ENCODE measurements at regions not wholly inside any gene's neighbourhood (a gene's known extent, or its start where the extent isn't known, plus 50 kb on each side); places are given as distances from the start of the nearest gene placed in this dataset.

DNA sequence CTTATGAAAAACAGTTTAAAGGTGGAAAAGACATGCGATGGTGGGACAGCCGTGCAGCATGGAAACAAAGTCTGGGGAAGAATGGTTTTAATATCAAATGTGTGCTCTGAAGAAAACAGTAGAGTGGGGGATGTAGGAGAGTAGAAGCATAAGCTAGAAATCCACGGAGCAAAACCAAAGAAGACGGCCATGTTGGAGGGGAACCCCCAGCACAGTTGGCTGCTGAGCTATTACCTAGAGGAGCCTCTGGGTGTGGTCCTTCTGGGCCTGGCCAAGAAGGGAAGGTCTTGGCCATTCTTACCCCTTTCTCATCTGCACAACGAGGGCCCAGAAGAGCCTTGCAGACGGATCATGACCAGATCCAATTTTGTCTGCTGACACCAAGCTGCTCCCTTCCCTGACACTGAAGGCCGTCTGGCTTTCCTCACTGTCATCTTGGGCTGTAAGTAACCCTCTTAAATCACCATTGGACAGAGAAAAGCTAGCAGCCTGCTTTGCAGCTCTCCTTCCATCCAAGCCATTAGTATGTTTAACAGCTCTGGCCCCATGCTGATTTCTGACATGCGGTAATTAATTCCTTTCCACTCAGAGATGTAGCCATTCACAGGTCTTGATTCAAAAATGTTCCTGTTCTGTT is 189.5 kb downstream of the SEC61B start:
- no TSS peak for BruUV-seq (replicated peaks)
- H3K4me2 ChIP-seq (ENCODE audit: low read depth, low read length): no peak overlapping the region
- POLR2A ChIA-PET: no interaction called here
- H3K79me2 ChIP-seq (ENCODE audit: insufficient read depth, low read length): no peaks in the 10 kb centered on the region
- H2AFZ ChIP-seq (ENCODE audit: low read length): no peak overlapping the region
- ATAC-seq (no peak), FAIRE-seq (no peak), DNase-seq (ENCODE audit: low spot score) (no peak)
- no peaks in the 10 kb centered on the region for H3K4me1 ChIP-seq (ENCODE audit: insufficient read depth, low read length)
- no peaks in the 10 kb centered on the region for H3K9me3 ChIP-seq (ENCODE audit: low read length)
- H3K36me3 ChIP-seq (replicated peaks in 1 of 2; ENCODE audit: control insufficient read depth in 1 of 2, insufficient read depth in 2 of 2, low read length in 2 of 2): no peaks in the 10 kb centered on the region
- intact Hi-C loops (cut with micrococcal nuclease; ENCODE audit: unreplicated experiment) (no loop called here), in situ Hi-C loops (cut with HindIII; ENCODE audit: extremely low pct_ligation_motif_present, low pct_unique_long_range_greater_than_20kb) (no loop called here)
- no peak overlapping the region for H3K27ac ChIP-seq (ENCODE audit: extremely low read length, insufficient read depth, low read length)
- H3K9ac ChIP-seq (ENCODE audit: insufficient read depth, low read depth, low read length): no peak overlapping the region
- TF ChIP-seq, protein P1, sequence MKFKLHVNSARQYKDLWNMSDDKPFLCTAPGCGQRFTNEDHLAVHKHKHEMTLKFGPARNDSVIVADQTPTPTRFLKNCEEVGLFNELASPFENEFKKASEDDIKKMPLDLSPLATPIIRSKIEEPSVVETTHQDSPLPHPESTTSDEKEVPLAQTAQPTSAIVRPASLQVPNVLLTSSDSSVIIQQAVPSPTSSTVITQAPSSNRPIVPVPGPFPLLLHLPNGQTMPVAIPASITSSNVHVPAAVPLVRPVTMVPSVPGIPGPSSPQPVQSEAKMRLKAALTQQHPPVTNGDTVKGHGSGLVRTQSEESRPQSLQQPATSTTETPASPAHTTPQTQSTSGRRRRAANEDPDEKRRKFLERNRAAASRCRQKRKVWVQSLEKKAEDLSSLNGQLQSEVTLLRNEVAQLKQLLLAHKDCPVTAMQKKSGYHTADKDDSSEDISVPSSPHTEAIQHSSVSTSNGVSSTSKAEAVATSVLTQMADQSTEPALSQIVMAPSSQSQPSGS (CRISPR knock-in tag; IDR thresholded peaks at IDR 0.05): no peak
- TF ChIP-seq, protein P2, sequence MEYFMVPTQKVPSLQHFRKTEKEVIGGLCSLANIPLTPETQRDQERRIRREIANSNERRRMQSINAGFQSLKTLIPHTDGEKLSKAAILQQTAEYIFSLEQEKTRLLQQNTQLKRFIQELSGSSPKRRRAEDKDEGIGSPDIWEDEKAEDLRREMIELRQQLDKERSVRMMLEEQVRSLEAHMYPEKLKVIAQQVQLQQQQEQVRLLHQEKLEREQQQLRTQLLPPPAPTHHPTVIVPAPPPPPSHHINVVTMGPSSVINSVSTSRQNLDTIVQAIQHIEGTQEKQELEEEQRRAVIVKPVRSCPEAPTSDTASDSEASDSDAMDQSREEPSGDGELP (IDR thresholded peaks at IDR 0.05; ENCODE audit: borderline replicate concordance, low read depth): no peak
- TF ChIP-seq, protein P3, sequence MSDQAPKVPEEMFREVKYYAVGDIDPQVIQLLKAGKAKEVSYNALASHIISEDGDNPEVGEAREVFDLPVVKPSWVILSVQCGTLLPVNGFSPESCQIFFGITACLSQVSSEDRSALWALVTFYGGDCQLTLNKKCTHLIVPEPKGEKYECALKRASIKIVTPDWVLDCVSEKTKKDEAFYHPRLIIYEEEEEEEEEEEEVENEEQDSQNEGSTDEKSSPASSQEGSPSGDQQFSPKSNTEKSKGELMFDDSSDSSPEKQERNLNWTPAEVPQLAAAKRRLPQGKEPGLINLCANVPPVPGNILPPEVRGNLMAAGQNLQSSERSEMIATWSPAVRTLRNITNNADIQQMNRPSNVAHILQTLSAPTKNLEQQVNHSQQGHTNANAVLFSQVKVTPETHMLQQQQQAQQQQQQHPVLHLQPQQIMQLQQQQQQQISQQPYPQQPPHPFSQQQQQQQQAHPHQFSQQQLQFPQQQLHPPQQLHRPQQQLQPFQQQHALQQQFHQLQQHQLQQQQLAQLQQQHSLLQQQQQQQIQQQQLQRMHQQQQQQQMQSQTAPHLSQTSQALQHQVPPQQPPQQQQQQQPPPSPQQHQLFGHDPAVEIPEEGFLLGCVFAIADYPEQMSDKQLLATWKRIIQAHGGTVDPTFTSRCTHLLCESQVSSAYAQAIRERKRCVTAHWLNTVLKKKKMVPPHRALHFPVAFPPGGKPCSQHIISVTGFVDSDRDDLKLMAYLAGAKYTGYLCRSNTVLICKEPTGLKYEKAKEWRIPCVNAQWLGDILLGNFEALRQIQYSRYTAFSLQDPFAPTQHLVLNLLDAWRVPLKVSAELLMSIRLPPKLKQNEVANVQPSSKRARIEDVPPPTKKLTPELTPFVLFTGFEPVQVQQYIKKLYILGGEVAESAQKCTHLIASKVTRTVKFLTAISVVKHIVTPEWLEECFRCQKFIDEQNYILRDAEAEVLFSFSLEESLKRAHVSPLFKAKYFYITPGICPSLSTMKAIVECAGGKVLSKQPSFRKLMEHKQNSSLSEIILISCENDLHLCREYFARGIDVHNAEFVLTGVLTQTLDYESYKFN (CRISPR knock-in tag; conservative IDR thresholded peaks at IDR 0.05): no peak
- TF ChIP-seq HOXA3 (CRISPR knock-in tag; IDR thresholded peaks at IDR 0.05) (no peak), SALL1 (CRISPR knock-in tag; IDR thresholded peaks at IDR 0.05) (no peak), ZNF225 (CRISPR knock-in tag; IDR thresholded peaks at IDR 0.05) (no peak), MEIS1 (CRISPR knock-in tag; IDR thresholded peaks at IDR 0.05; ENCODE audit: borderline replicate concordance) (no peak)
- no peaks in the 10 kb centered on the region for H4K20me1 ChIP-seq (ENCODE audit: insufficient read depth, low read length)
- CTCF ChIA-PET (ENCODE audit: low intra/inter-chr PET ratio, low total read pairs): no interaction called here
- no peak overlapping the region for H3K4me3 ChIP-seq (replicated peaks in 1 of 3; ENCODE audit: insufficient read depth in 1 of 3, low read depth in 2 of 3, low read length in 3 of 3)
- peaks cover 1 to 9% of the 10 kb centered on the region in 2 experiments; a peak in 3 of 5 replicates for H3K27me3 ChIP-seq (ENCODE audit: control insufficient read depth in 1 of 2, insufficient read depth in 2 of 2, low read length in 2 of 2)
- WGBS (ENCODE audit: low lambda C conversion rate): 11% methylated on average over 6 of the region's 8 CpGs
